Smooth muscle cell (in vitro differentiated cells): ENCODE measurements at regions not wholly inside any gene's neighbourhood (a gene's known extent, or its start where the extent isn't known, plus 50 kb on each side); places are given as distances from the start of the nearest gene placed in this dataset.
"Not testable (repeated sequence)": the region's sequence is repeated elsewhere in the genome, so short reads cannot be mapped to it uniquely, and the experiment has no call there.

Source experiments
- DNase-seq: peaks from one replicate; lab custom pipeline; 2025; ENCODE audit not compliant: unreplicated experiment; lab: John Stamatoyannopoulos, UW
- H2AFZ ChIP-seq: fragments of 200-600 bp; sonication (generic); 2 replicates; pipeline ENCODE4 v1.6.0; 2016; ENCODE audit warnings: antibody characterized with exemption, low read depth, mild to moderate bottlenecking
- H3F3A ChIP-seq: fragments of 200-600 bp; sonication (generic); 2 replicates; pipeline ENCODE4 v1.6.0; 2017; ENCODE audit warnings: antibody characterized with exemption, low read depth
- H3K27ac ChIP-seq: fragments of 200-600 bp; sonication (generic); 2 replicates; pipeline ENCODE4 v1.5.1; 2016; ENCODE audit warnings: low read depth, mild to moderate bottlenecking
- H3K27me3 ChIP-seq: fragments of 200-600 bp; sonication (generic); 2 replicates; pipeline ENCODE4 v1.6.1; 2016; ENCODE audit warnings: low read depth, mild to moderate bottlenecking
- H3K36me3 ChIP-seq: fragments of 200-600 bp; sonication (generic); 2 replicates; pipeline ENCODE4 v1.5.1; 2016; ENCODE audit warnings: low read depth
- H3K4me1 ChIP-seq: fragments of 200-600 bp; sonication (generic); 2 replicates; pipeline ENCODE4 v1.5.1; 2016; ENCODE audit warnings: low read depth
- H3K4me2 ChIP-seq: fragments of 200-600 bp; sonication (generic); 2 replicates; pipeline ENCODE4 v1.6.0; 2016; ENCODE audit warnings: mild to moderate bottlenecking
- H3K4me3 ChIP-seq: fragments of 200-600 bp; sonication (generic); 2 replicates; pipeline ENCODE4 v1.5.1; 2016; ENCODE audit warnings: mild to moderate bottlenecking
- H3K79me2 ChIP-seq: fragments of 200-600 bp; sonication (generic); 2 replicates; pipeline ENCODE4 v1.6.0; 2016; ENCODE audit warnings: low read depth, mild to moderate bottlenecking
- H3K9ac ChIP-seq: fragments of 200-600 bp; sonication (generic); 2 replicates; pipeline ENCODE4 v1.6.0; 2016; ENCODE audit warnings: low read depth
- H3K9me3 ChIP-seq: fragments of 200-600 bp; sonication (generic); replicated peaks from 2 replicates; pipeline ENCODE4 v1.5.1; 2016; ENCODE audit warnings: low read depth
- H4K20me1 ChIP-seq: fragments of 200-600 bp; sonication (generic); 2 replicates; pipeline ENCODE4 v1.6.0; 2016; ENCODE audit warnings: low read depth
- CTCF ChIP-seq: fragments of 200-600 bp; sonication (generic); IDR thresholded peaks from 2 replicates; pipeline ENCODE4 v1.5.1; 2017; ENCODE audit warnings: borderline replicate concordance, mild to moderate bottlenecking, antibody characterized with exemption; ENCODE audit not compliant: insufficient read depth, poor library complexity, severe bottlenecking
- WGBS: methylation state at CpG from one replicate; pipeline ENCODE4 v1.1.7; 2016; ENCODE audit warnings: low lambda C conversion rate; 5-methylcytosine and 5-hydroxymethylcytosine counted together

GRCh38 chr2:139674577-139674976 is 894.4 kb upstream of the NXPH2 start:
- Histone ChIP-seq H3K9me3 (no peaks in the 10 kb centered on the region), H3K27ac (no peak overlapping the region), H4K20me1 (no peaks in the 10 kb centered on the region), H3K79me2 (no peaks in the 10 kb centered on the region), H3K4me2 (no peak overlapping the region), H3K27me3 (no peaks in the 10 kb centered on the region), H3K4me1 (no peaks in the 10 kb centered on the region), H3K36me3 (no peaks in the 10 kb centered on the region), H3K4me3 (no peak overlapping the region), H3F3A (no peaks in the 10 kb centered on the region), H2AFZ (no peak overlapping the region), H3K9ac (no peak overlapping the region)
- no peak for TF ChIP-seq CTCF
- DNase-seq, result no peak

- not testable (repeated sequence) for H3K36me3 ChIP-seq, H3F3A ChIP-seq, H3K27ac ChIP-seq, H3K4me2 ChIP-seq, H3K4me1 ChIP-seq, H2AFZ ChIP-seq, H3K79me2 ChIP-seq, H3K9me3 ChIP-seq, H3K4me3 ChIP-seq, H4K20me1 ChIP-seq, DNase-seq, H3K27me3 ChIP-seq, H3K9ac ChIP-seq
- 47% methylated on average over 4 of the region's 4 CpGs for WGBS
These were observed 893.3 kb upstream of the NXPH2 start for GRCh38 chr2:139673447-139673846.

- Histone ChIP-seq H3K27me3 (no peaks in the 10 kb centered on the region), H3K4me1 (no peaks in the 10 kb centered on the region), H2AFZ (no peak overlapping the region), H3K9ac (no peak overlapping the region), H3K79me2 (no peaks in the 10 kb centered on the region), H4K20me1 (no peaks in the 10 kb centered on the region), H3K27ac (no peak overlapping the region), H3K4me2 (no peak overlapping the region), H3K4me3 (no peak overlapping the region), H3K9me3 (no peaks in the 10 kb centered on the region), H3K36me3 (no peaks in the 10 kb centered on the region), H3F3A (no peaks in the 10 kb centered on the region)
- DNase-seq, result no peak
- 89% methylated on average over 2 of the region's 2 CpGs for WGBS
- no peak for TF ChIP-seq CTCF
These were observed 889.5 kb upstream of the NXPH2 start for GRCh38 chr2:139669675-139670074.

- Histone ChIP-seq H3K4me1 (no peaks in the 10 kb centered on the region), H2AFZ (no peak overlapping the region), H4K20me1 (no peaks in the 10 kb centered on the region), H3K4me3 (no peak overlapping the region), H3K9ac (no peak overlapping the region), H3K27ac (peak overlapping the region; percentile 80), H3K36me3 (no peaks in the 10 kb centered on the region), H3K4me2 (no peak overlapping the region), H3F3A (no peaks in the 10 kb centered on the region), H3K9me3 (no peaks in the 10 kb centered on the region), H3K79me2 (no peaks in the 10 kb centered on the region), H3K27me3 (no peaks in the 10 kb centered on the region)
- no peak for DNase-seq
- no peak for TF ChIP-seq CTCF
These were observed 872.2 kb upstream of the NXPH2 start for GRCh38 chr2:139652385-139652784.
